ENCODE measurements at regions not wholly inside any gene's neighbourhood (a gene's known extent, or its start where the extent isn't known, plus 50 kb on each side); places are given as distances from the start of the nearest gene placed in this dataset.

DNA sequence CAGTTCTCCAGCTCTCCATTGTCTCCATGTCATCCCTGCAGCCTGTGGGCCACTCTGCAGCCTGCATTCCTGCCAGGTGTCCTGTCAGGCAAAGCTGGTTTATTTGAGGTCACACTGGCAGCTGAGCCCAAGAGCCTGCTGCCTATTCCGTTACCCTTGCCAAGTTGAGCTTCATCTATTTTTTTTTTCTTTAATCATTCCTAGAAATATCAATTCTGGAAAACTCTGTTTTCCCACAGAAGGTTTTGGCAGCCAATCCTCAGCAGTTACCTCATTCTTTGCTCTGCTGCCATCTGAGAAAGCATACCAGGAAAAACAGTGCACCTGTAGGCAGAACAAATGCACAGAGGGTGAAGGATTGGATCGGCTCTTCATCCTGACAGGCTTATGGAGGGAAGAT is 411.0 kb upstream of the ACVR2A start:
- H3K27ac ChIP-seq, result no peak overlapping the region
- CTCF ChIA-PET, result no interaction called here
- no peak for DNase-seq (ENCODE audit: low spot score)
- TF ChIP-seq, protein P1, sequence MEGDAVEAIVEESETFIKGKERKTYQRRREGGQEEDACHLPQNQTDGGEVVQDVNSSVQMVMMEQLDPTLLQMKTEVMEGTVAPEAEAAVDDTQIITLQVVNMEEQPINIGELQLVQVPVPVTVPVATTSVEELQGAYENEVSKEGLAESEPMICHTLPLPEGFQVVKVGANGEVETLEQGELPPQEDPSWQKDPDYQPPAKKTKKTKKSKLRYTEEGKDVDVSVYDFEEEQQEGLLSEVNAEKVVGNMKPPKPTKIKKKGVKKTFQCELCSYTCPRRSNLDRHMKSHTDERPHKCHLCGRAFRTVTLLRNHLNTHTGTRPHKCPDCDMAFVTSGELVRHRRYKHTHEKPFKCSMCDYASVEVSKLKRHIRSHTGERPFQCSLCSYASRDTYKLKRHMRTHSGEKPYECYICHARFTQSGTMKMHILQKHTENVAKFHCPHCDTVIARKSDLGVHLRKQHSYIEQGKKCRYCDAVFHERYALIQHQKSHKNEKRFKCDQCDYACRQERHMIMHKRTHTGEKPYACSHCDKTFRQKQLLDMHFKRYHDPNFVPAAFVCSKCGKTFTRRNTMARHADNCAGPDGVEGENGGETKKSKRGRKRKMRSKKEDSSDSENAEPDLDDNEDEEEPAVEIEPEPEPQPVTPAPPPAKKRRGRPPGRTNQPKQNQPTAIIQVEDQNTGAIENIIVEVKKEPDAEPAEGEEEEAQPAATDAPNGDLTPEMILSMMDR (conservative IDR thresholded peaks at IDR 0.05; ENCODE audit: low read depth), result no peak
- POLR2A ChIA-PET (ENCODE audit: low non-redundant PET), result no interaction called here

- no peak for DNase-seq (ENCODE audit: low spot score)
- POLR2A ChIA-PET (ENCODE audit: low non-redundant PET), result no interaction called here
- TF ChIP-seq, protein P1 (conservative IDR thresholded peaks at IDR 0.05; ENCODE audit: low read depth), result no peak
- no peak overlapping the region for H3K27ac ChIP-seq
- CTCF ChIA-PET, result no interaction called here
Observed at GRCh38 chr2:147430408-147430807, 414.4 kb upstream of the ACVR2A start.

GRCh38 chr2:147428120-147428747 is 416.6 kb upstream of the ACVR2A start:
- ChIA-PET CTCF (no interaction called here), POLR2A (ENCODE audit: low non-redundant PET) (no interaction called here)
- H3K27ac ChIP-seq, result no peak overlapping the region
- TF ChIP-seq, protein P1 (conservative IDR thresholded peaks at IDR 0.05; ENCODE audit: low read depth), result no peak
- no peak for DNase-seq (ENCODE audit: low spot score)

DNA sequence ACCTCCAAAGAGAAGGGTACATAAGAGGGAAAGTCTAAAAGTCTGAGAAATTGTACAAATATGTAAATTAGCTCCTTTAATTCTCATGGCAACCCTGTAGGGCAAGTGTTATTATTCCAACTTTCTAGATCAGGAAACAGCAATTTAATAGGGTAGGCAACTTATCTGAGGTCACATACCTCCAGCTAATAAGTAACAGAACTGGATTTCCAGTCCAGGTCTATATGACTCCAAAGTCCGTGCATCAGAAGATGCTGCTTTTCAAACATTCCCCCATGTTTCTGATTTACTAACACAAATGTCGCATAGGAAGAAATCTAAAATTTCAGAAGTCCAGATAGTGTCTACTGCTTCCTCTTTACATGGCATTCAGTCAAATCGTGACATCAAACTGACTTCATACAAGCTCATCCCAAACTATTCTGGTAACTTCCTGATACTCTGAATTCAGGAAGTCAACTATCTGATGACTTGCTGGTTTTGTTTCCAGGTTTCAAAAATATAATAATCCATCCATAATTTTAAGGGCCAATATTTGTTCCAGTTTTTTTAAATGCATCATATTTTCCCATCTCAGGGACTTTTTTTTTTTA is 419.3 kb upstream of the ACVR2A start:
- no peak for DNase-seq (ENCODE audit: low spot score)
- no peak overlapping the region for H3K27ac ChIP-seq
- CTCF ChIA-PET, result interaction anchor here (0.6 kb wide), 1 partner anchor 18 kb away, joined by 5 read pairs; no protein-coding TSS in a partner anchor
- POLR2A ChIA-PET (ENCODE audit: low non-redundant PET), result no interaction called here
- TF ChIP-seq, protein P1 (conservative IDR thresholded peaks at IDR 0.05; ENCODE audit: low read depth), result no peak

- CTCF ChIA-PET, result interaction anchor here (0.7 to 0.9 kb wide), 2 partner anchors 102 to 247 kb away, joined by 3 to 4 read pairs; no protein-coding TSS in a partner anchor
- DNase-seq (ENCODE audit: low spot score), result no peak
- H3K27ac ChIP-seq, result no peak overlapping the region
- TF ChIP-seq, protein P1 (conservative IDR thresholded peaks at IDR 0.05; ENCODE audit: low read depth), result no peak
- POLR2A ChIA-PET (ENCODE audit: low non-redundant PET), result no interaction called here
Observed at GRCh38 chr2:147424766-147425165, 420.1 kb upstream of the ACVR2A start.

- DNase-seq (ENCODE audit: low spot score), result no peak
- no peak overlapping the region for H3K27ac ChIP-seq
- TF ChIP-seq, protein P1 (conservative IDR thresholded peaks at IDR 0.05; ENCODE audit: low read depth), result no peak
- ChIA-PET POLR2A (ENCODE audit: low non-redundant PET) (no interaction called here), CTCF (no interaction called here)
Observed at GRCh38 chr2:147420947-147421675, 423.7 kb upstream of the ACVR2A start.
